ENCODE measurements at regions not wholly inside any gene's neighbourhood (a gene's known extent, or its start where the extent isn't known, plus 50 kb on each side); places are given as distances from the start of the nearest gene placed in this dataset.

GRCh38 chr16:79449900-79450299 lies 150.6 kb downstream of the MAF start:
- ATAC-seq = no peak
- TF ChIP-seq POLR2A (IDR thresholded peaks at IDR 0.05) (no peak), CTCF (IDR thresholded peaks at IDR 0.05) (no peak)

DNA sequence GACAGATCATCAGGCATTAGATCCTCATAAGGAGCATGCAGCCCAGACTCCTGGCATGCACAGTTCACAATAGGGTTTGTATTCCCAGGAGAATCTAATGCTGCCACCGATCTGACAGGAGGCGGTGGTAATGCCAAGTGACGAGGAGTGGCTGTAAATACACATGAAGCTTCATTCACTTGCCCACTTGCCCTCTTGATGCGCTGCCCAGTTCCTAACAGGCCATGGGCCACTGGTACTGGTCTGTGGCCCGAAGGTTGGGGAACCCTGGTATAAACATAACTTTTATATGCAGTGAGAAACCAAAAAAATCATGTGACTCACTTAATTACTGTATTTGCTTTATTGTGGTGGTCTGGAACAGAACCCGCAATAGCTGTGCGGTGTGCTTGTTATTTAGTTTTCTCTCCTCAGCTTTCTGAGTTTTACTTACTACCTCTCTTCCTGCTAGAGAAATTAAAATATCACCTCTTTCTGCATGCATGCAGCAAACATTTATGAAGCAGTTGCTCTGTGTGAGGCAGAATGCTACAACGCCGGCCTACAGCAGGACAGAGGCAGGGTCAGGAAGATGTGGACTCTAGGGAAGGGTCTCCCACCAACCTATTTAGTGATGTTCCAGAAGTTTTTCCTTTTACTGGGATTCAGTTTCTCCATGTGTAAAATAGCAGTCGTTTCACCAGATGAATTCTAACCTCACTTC lies 151.3 kb downstream of the MAF start:
- Histone ChIP-seq H3K4me1 (no peaks in the 10 kb centered on the region), H3K27ac (no peak overlapping the region), H3K36me3 (replicated peaks in 1 of 2; ENCODE audit: insufficient read depth in 1 of 2, low read depth in 2 of 2) (no peaks in the 10 kb centered on the region), H3K9me3 (no peaks in the 10 kb centered on the region), H3K27me3 (no peaks in the 10 kb centered on the region), H3K4me3 (no peak overlapping the region)
- TF ChIP-seq POLR2A (IDR thresholded peaks at IDR 0.05) = no peak
- no peak for TF ChIP-seq CTCF (IDR thresholded peaks at IDR 0.05)
- WGBS, 2 donors = 84 to 86% methylated on average over 10 of the region's 10 CpGs
- DNase-seq (no peak), ATAC-seq (no peak)
- intact Hi-C loops (cut with DNase I) = no loop called here

More at GRCh38 chr16:79449900-79450299, 150.6 kb downstream of the MAF start:
- Histone ChIP-seq H3K27me3 (no peaks in the 10 kb centered on the region), H3K9me3 (no peaks in the 10 kb centered on the region), H3K36me3 (replicated peaks in 1 of 2; ENCODE audit: insufficient read depth in 1 of 2, low read depth in 2 of 2) (no peaks in the 10 kb centered on the region), H3K27ac (no peak overlapping the region), H3K4me1 (no peaks in the 10 kb centered on the region), H3K4me3 (no peak overlapping the region)
- WGBS, 2 donors = 82 to 84% methylated on average over 6 of the region's 6 CpGs
- intact Hi-C loops (cut with DNase I) = no loop called here
- no peak for DNase-seq

DNA sequence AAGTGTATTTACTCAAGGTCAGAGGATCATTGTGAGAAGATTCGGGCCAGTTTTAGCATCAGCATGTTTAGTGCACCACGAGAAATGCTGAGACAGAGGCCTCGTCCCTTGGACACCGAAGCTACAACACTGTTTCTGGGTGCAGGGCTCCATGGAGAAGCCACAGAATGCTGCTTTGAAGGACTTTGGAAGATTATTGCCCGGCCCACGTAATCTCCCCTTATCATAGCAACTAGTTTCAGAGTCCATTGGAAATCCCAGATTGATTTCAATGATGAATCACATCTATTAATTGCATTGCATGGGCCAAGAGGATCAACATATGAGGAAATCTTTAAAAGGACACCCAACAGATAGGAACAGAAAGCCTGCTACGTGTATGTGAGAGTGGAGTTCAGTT lies 156.0 kb downstream of the MAF start:
- H3K27me3 ChIP-seq = no peaks in the 10 kb centered on the region
- ATAC-seq (no peak), DNase-seq (no peak)
- H3K36me3 ChIP-seq (replicated peaks in 1 of 2; ENCODE audit: insufficient read depth in 1 of 2, low read depth in 2 of 2) = no peaks in the 10 kb centered on the region
- intact Hi-C loops (cut with DNase I) = no loop called here
- no peak overlapping the region for H3K27ac ChIP-seq
- H3K4me3 ChIP-seq = no peak overlapping the region
- H3K4me1 ChIP-seq = no peaks in the 10 kb centered on the region
- 78% methylated on average over 7 of the region's 7 CpGs for WGBS, 2 donors
- H3K9me3 ChIP-seq = no peaks in the 10 kb centered on the region
- TF ChIP-seq CTCF (IDR thresholded peaks at IDR 0.05) = no peak
- TF ChIP-seq POLR2A (IDR thresholded peaks at IDR 0.05) = no peak

DNA sequence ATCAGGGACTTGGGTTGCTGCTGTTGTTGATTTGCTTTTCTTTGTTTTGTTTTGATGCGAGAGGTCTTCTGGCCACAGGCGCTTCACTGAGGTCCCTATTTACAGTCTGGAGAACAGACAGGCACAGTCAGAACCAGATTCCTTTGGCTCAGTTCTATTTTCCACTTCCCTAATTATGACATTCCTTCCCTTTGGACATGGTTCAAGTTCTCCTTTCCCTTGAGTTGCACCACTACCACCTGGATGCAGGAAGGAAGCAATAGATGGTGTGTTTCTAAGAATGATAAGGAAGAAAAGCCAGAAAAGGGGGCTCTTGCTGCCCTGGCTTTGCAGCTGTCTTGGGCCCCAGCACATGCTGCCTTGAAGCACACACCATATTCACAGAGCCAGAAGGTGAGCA lies 160.6 kb downstream of the MAF start:
- Histone ChIP-seq H3K4me1 (peaks cover 13% of the 10 kb centered on the region), H3K36me3 (replicated peaks in 1 of 2; ENCODE audit: insufficient read depth in 1 of 2, low read depth in 2 of 2) (no peaks in the 10 kb centered on the region), H3K27ac (no peak overlapping the region), H3K27me3 (no peaks in the 10 kb centered on the region), H3K4me3 (no peak overlapping the region), H3K9me3 (no peaks in the 10 kb centered on the region)
- WGBS, 2 donors = 63 to 85% methylated on average over 2 of the region's 2 CpGs
- ATAC-seq = no peak
- intact Hi-C loops (cut with DNase I) = no loop called here
- DNase-seq = no peak
- no peak for TF ChIP-seq POLR2A (IDR thresholded peaks at IDR 0.05)
- TF ChIP-seq CTCF (IDR thresholded peaks at IDR 0.05) = no peak

Data from body of pancreas (tissue), 4 donors.